Liver (tissue), 3 donors: ENCODE measurements at regions not wholly inside any gene's neighbourhood (a gene's known extent, or its start where the extent isn't known, plus 50 kb on each side); places are given as distances from the start of the nearest gene placed in this dataset.

Experiments
- EGR1 ChIP-seq, 2 donors: IDR thresholded peaks; 2 replicates each; pipeline ENCODE4 v1.6.1; 2016 to 2018; ENCODE audit warnings: antibody characterized with exemption in 2 of 2, low read depth in 2 of 2
- TAF1 ChIP-seq: conservative IDR thresholded peaks from 2 replicates; pipeline ENCODE4 v1.6.1; 2016; ENCODE audit warnings: antibody characterized with exemption, mild to moderate bottlenecking
- YY1 ChIP-seq: IDR thresholded peaks from 2 replicates; pipeline ENCODE4 v1.6.1; 2016; ENCODE audit warnings: antibody characterized with exemption, mild to moderate bottlenecking
- TF ChIP-seq, protein P1 (sequence below): fragments of 150-350 bp; IDR thresholded peaks from 2 replicates; pipeline ENCODE4 v1.5.1; 2017; ENCODE audit warnings: improper control_type of control experiment, low read depth, low read length; ENCODE audit not compliant: missing input control
- donor health status: healthy.
- donor health status: healthy.

DNA sequence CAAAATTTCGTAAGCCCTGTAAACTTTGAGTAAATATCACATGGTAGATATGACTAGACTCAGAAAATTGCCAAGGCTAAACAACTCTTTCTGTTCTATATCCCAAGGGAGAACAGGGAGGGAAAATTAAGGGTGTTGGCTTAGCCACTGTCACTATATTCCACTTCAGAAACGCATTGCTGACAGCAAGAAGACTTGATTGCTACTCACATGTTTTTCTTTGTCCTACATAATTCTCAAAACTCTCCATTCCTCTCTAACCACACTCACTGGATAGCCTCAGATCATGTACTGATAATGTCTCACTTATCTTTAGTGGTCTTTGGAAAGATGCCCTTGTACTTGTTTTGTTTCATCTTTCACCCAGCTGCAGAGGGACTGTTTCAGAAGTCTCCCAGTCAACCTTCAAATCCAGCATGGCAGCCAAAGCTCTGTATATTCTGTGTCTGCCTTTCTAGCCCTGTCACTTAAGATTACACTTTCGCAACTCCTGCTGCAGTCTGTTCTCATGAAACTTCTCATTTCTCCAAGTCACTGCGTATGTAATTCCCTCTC, 582.4 kb upstream of the FZD8 start:
- TF ChIP-seq, protein P1, sequence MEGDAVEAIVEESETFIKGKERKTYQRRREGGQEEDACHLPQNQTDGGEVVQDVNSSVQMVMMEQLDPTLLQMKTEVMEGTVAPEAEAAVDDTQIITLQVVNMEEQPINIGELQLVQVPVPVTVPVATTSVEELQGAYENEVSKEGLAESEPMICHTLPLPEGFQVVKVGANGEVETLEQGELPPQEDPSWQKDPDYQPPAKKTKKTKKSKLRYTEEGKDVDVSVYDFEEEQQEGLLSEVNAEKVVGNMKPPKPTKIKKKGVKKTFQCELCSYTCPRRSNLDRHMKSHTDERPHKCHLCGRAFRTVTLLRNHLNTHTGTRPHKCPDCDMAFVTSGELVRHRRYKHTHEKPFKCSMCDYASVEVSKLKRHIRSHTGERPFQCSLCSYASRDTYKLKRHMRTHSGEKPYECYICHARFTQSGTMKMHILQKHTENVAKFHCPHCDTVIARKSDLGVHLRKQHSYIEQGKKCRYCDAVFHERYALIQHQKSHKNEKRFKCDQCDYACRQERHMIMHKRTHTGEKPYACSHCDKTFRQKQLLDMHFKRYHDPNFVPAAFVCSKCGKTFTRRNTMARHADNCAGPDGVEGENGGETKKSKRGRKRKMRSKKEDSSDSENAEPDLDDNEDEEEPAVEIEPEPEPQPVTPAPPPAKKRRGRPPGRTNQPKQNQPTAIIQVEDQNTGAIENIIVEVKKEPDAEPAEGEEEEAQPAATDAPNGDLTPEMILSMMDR = no peak
- TF ChIP-seq TAF1 (no peak), EGR1 (IDR thresholded peaks at IDR 0.05; ENCODE audit: low read depth in 2 of 2) (no peak), YY1 (no peak)
